ENCODE measurements at regions not wholly inside any gene's neighbourhood (a gene's known extent, or its start where the extent isn't known, plus 50 kb on each side); places are given as distances from the start of the nearest gene placed in this dataset.

DNA sequence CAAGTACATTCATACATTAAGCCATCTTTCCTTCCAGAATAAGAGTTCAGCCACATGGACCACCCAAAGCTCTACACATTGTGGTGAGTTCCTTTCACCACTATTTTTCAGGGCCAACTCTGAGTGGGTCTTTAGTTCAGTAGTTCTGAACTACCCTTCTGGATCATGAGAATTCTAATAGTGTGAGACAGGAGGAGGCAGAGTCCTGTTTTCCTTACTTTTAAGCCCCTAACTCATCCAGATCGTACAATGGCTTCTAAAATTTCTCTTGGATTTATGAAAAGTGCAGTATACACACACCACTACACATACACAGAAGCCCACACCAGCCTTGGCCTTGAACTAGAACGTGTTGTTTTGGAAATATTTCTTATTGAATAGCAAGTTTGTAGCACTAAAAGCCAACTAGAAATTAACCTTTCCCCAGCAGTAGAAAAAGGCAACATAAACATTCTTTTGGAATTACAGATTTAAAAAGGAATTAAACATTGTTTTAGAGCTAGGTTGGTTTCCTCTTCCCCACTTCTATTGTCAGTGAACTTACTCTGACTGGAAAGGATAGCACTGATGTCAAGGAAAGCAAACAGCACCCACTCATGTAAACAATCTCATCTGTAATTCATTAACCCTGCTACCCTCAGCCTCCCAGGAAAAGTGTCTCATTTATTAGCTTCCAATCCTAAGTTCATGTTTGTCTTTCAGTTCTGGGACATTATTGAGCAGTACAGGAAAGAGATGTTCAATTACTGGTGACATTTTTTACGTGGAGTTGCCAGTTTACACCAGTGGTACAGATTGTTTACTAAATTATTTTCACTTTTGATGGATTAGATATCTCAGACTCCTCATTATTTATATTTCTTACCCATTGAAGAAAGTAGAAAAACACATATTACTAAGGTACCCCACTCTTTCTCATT is 95.7 kb upstream of the AGTR1 start:
- no peak for ATAC-seq
- H3K4me1 ChIP-seq = peaks cover 0 to 14% (median 0%) of the 10 kb centered on the region in 12 donors

GRCh38 chr3:148604270-148605085 is 93.2 kb upstream of the AGTR1 start:
- Histone ChIP-seq H3K4me1 (peaks cover 0 to 16% (median 0%) of the 10 kb centered on the region in 12 donors), H3K27me3 (no peaks in the 10 kb centered on the region), H3K4me3 (no peak overlapping the region), H3K27ac (peak overlapping the region in 1 of 12 donors; percentile 13), H3K9me3 (no peaks in the 10 kb centered on the region), H3K36me3 (no peaks in the 10 kb centered on the region)
- ATAC-seq (peak in 1 of 4 donors; percentile 67), DNase-seq (peak in 1 of 5 donors; percentile 28)
- WGBS, 4 donors = 64 to 73% (median 67%) methylated on average over 9 of the region's 9 CpGs
- no peak for TF ChIP-seq POLR2A (IDR thresholded peaks at IDR 0.05)
- TF ChIP-seq, protein P1, sequence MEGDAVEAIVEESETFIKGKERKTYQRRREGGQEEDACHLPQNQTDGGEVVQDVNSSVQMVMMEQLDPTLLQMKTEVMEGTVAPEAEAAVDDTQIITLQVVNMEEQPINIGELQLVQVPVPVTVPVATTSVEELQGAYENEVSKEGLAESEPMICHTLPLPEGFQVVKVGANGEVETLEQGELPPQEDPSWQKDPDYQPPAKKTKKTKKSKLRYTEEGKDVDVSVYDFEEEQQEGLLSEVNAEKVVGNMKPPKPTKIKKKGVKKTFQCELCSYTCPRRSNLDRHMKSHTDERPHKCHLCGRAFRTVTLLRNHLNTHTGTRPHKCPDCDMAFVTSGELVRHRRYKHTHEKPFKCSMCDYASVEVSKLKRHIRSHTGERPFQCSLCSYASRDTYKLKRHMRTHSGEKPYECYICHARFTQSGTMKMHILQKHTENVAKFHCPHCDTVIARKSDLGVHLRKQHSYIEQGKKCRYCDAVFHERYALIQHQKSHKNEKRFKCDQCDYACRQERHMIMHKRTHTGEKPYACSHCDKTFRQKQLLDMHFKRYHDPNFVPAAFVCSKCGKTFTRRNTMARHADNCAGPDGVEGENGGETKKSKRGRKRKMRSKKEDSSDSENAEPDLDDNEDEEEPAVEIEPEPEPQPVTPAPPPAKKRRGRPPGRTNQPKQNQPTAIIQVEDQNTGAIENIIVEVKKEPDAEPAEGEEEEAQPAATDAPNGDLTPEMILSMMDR (IDR thresholded peaks at IDR 0.05) = no peak
- intact Hi-C loops (cut with DNase I) = no loop called here

More for the DNA sequence above, 95.7 kb upstream of the AGTR1 start:
- no peak overlapping the region for H3K4me3 ChIP-seq
- TF ChIP-seq, protein P1 (IDR thresholded peaks at IDR 0.05) = no peak
- TF ChIP-seq POLR2A (IDR thresholded peaks at IDR 0.05) = no peak
- no peaks in the 10 kb centered on the region for H3K36me3 ChIP-seq
- DNase-seq = no peak
- H3K9me3 ChIP-seq = no peaks in the 10 kb centered on the region
- intact Hi-C loops (cut with DNase I) = no loop called here
- no peaks in the 10 kb centered on the region for H3K27me3 ChIP-seq
- WGBS, 4 donors = 52 to 71% (median 66%) methylated on average over 3 of the region's 3 CpGs
- no peak overlapping the region for H3K27ac ChIP-seq

GRCh38 chr3:148605521-148605920 is 92.2 kb upstream of the AGTR1 start:
- Histone ChIP-seq H3K36me3 (no peaks in the 10 kb centered on the region), H3K4me1 (peaks cover 0 to 16% (median 0%) of the 10 kb centered on the region in 12 donors), H3K27me3 (no peaks in the 10 kb centered on the region), H3K27ac (peak overlapping the region in 1 of 12 donors; percentile 71), H3K9me3 (no peaks in the 10 kb centered on the region), H3K4me3 (no peak overlapping the region)
- intact Hi-C loops (cut with DNase I) = no loop called here
- no peak for ATAC-seq
- TF ChIP-seq, protein P1 (IDR thresholded peaks at IDR 0.05) = no peak
- no peak for TF ChIP-seq POLR2A (IDR thresholded peaks at IDR 0.05)
- DNase-seq = no peak

DNA sequence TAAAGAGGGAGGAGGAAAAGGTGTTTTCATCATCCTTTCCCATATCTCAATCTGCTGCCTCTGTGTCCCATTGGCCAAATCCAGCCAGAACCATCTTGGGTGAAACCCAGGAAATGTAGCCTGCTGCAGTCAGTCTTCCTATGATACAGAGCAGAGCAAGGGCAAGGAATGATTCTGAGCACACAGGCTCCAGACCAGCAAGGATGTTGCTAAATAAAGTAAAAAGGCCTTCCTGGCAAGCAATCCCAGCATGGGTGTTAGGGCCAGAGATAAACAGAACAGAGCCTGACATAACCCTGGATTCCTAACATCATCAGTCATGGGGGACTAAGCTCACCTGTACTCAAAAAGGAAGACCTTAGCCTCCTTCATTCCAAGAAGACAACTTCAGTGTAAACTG is 90.7 kb upstream of the AGTR1 start:
- intact Hi-C loops (cut with DNase I) = no loop called here
- Histone ChIP-seq H3K27ac (peak overlapping the region in 1 of 12 donors; percentile 71), H3K4me3 (no peak overlapping the region), H3K4me1 (peaks cover 0 to 16% (median 0%) of the 10 kb centered on the region in 12 donors), H3K36me3 (no peaks in the 10 kb centered on the region), H3K9me3 (no peaks in the 10 kb centered on the region), H3K27me3 (no peaks in the 10 kb centered on the region)
- ATAC-seq = peak; percentile 37 to 58 (median 53)
- TF ChIP-seq POLR2A (IDR thresholded peaks at IDR 0.05) = no peak
- no peak for DNase-seq
